ENCODE measurements at regions not wholly inside any gene's neighbourhood (a gene's known extent, or its start where the extent isn't known, plus 50 kb on each side); places are given as distances from the start of the nearest gene placed in this dataset.

DNA sequence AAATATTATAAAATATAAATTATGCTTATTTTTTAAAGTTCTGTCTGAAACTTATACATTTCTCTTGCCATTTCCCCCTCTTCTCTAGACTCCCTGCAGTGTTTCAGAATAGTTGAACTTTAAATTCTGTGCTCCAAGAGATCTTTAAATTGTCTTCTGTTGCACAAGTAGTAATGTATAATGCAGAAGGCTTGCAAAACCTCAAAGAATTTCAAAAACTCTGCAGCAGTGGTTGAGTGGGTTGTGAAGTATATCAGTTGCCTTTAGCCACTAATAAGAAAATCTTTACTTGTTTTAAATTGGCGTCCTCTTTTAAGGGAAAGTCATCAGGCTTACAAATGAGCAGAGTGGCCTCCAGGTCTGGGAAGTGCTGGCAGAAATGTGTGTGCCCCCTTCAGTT, 1153.3 kb upstream of the PABPC4L start:
- ChIA-PET RAD21 (ENCODE audit: low non-redundant PET in 1 of 2, low total read pairs in 2 of 2, uncharacterized antibody in 2 of 2, unreplicated experiment in 2 of 2) (no interaction called here), POLR2A (no interaction called here), CTCF (no interaction called here)
- ATAC-seq: no peak
- Histone ChIP-seq H3K27ac (ENCODE audit: low read depth, low read length) (no peak overlapping the region), H3K27me3 (ENCODE audit: insufficient read depth, low read length) (no peaks in the 10 kb centered on the region), H3K9me3 (ENCODE audit: control insufficient read depth in 1 of 2, insufficient read depth in 1 of 2, low read depth in 1 of 2, low read length in 2 of 2) (no peaks in the 10 kb centered on the region), H3K79me2 (ENCODE audit: insufficient read depth, low read length) (no peaks in the 10 kb centered on the region), H3K9ac (ENCODE audit: low read length) (no peak overlapping the region), H3K36me3 (ENCODE audit: control insufficient read depth in 1 of 2, insufficient read depth in 2 of 2, low read length in 2 of 2) (no peaks in the 10 kb centered on the region), H3K9me2 (ENCODE audit: insufficient read depth) (no peaks in the 10 kb centered on the region), H3K4me3 (replicated peaks in 1 of 2; ENCODE audit: low read depth in 1 of 2, low read length in 2 of 2) (no peak overlapping the region), H4K20me1 (ENCODE audit: insufficient read depth) (no peaks in the 10 kb centered on the region; the same call in 1 of the 2 replicates), H3K4me1 (ENCODE audit: control insufficient read depth in 1 of 2, insufficient read depth in 2 of 2, low read length in 2 of 2) (no peaks in the 10 kb centered on the region), H2AFZ (ENCODE audit: low read depth, low read length, poor library complexity, severe bottlenecking) (no peak overlapping the region), H3K4me2 (ENCODE audit: low read length) (no peak overlapping the region)
- DNase-seq (ENCODE audit: low read depth, low spot score): no peak
- intact Hi-C loops (cut with micrococcal nuclease): no loop called here
- TF ChIP-seq, protein P1, sequence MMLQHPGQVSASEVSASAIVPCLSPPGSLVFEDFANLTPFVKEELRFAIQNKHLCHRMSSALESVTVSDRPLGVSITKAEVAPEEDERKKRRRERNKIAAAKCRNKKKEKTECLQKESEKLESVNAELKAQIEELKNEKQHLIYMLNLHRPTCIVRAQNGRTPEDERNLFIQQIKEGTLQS (IDR thresholded peaks at IDR 0.05): no peak
- TF ChIP-seq YY1 (IDR thresholded peaks at IDR 0.05; ENCODE audit: extremely low read depth, insufficient replicate concordance, low read depth, low read length) (no peak), EZH2 (IDR thresholded peaks at IDR 0.05) (no peak), JUND (IDR thresholded peaks at IDR 0.05) (no peak), FOSL1 (IDR thresholded peaks at IDR 0.05; ENCODE audit: low read depth) (no peak), RAD21 (IDR thresholded peaks at IDR 0.05; ENCODE audit: low read depth) (no peak), EGR1 (IDR thresholded peaks at IDR 0.05; ENCODE audit: low read depth) (no peak), SP1 (IDR thresholded peaks at IDR 0.05; ENCODE audit: low read depth) (no peak), ELF1 (IDR thresholded peaks at IDR 0.05; ENCODE audit: borderline replicate concordance, low read depth) (no peak), CEBPB (IDR thresholded peaks at IDR 0.05; ENCODE audit: low read depth) (no peak), EZH2phosphoT487 (IDR thresholded peaks at IDR 0.05; ENCODE audit: borderline replicate concordance) (no peak), POLR2A (IDR thresholded peaks at IDR 0.05; ENCODE audit: borderline replicate concordance, extremely low read depth, insufficient read depth, insufficient read length) (no peak), SIN3A (IDR thresholded peaks at IDR 0.05; ENCODE audit: low read depth) (no peak), POLR2AphosphoS5 (IDR thresholded peaks at IDR 0.05; ENCODE audit: low read depth, low read length) (no peak), SRF (IDR thresholded peaks at IDR 0.05; ENCODE audit: low read depth) (no peak)
- TF ChIP-seq, protein P2, sequence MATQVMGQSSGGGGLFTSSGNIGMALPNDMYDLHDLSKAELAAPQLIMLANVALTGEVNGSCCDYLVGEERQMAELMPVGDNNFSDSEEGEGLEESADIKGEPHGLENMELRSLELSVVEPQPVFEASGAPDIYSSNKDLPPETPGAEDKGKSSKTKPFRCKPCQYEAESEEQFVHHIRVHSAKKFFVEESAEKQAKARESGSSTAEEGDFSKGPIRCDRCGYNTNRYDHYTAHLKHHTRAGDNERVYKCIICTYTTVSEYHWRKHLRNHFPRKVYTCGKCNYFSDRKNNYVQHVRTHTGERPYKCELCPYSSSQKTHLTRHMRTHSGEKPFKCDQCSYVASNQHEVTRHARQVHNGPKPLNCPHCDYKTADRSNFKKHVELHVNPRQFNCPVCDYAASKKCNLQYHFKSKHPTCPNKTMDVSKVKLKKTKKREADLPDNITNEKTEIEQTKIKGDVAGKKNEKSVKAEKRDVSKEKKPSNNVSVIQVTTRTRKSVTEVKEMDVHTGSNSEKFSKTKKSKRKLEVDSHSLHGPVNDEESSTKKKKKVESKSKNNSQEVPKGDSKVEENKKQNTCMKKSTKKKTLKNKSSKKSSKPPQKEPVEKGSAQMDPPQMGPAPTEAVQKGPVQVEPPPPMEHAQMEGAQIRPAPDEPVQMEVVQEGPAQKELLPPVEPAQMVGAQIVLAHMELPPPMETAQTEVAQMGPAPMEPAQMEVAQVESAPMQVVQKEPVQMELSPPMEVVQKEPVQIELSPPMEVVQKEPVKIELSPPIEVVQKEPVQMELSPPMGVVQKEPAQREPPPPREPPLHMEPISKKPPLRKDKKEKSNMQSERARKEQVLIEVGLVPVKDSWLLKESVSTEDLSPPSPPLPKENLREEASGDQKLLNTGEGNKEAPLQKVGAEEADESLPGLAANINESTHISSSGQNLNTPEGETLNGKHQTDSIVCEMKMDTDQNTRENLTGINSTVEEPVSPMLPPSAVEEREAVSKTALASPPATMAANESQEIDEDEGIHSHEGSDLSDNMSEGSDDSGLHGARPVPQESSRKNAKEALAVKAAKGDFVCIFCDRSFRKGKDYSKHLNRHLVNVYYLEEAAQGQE (IDR thresholded peaks at IDR 0.05; ENCODE audit: low read depth): no peak
- TF ChIP-seq, protein P3, sequence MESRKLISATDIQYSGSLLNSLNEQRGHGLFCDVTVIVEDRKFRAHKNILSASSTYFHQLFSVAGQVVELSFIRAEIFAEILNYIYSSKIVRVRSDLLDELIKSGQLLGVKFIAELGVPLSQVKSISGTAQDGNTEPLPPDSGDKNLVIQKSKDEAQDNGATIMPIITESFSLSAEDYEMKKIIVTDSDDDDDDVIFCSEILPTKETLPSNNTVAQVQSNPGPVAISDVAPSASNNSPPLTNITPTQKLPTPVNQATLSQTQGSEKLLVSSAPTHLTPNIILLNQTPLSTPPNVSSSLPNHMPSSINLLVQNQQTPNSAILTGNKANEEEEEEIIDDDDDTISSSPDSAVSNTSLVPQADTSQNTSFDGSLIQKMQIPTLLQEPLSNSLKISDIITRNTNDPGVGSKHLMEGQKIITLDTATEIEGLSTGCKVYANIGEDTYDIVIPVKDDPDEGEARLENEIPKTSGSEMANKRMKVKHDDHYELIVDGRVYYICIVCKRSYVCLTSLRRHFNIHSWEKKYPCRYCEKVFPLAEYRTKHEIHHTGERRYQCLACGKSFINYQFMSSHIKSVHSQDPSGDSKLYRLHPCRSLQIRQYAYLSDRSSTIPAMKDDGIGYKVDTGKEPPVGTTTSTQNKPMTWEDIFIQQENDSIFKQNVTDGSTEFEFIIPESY (IDR thresholded peaks at IDR 0.05; ENCODE audit: extremely low read depth, insufficient replicate concordance, low read length): no peak
- no TSS peak for BruUV-seq (replicated peaks)

Measured in HCT116 (cell line).